HCT116 (cell line): ENCODE measurements at regions not wholly inside any gene's neighbourhood (a gene's known extent, or its start where the extent isn't known, plus 50 kb on each side); places are given as distances from the start of the nearest gene placed in this dataset.

Source experiments
- CBX3 ChIP-seq: IDR thresholded peaks from 2 replicates; pipeline ENCODE4 v1.6.1; 2012; ENCODE audit warnings: low read depth
- CEBPB ChIP-seq: IDR thresholded peaks from 2 replicates; pipeline ENCODE4 v1.6.1; 2012; ENCODE audit warnings: low read depth
- ELF1 ChIP-seq: IDR thresholded peaks from 2 replicates; pipeline ENCODE4 v1.6.1; 2012; ENCODE audit warnings: low read depth, borderline replicate concordance
- JUND ChIP-seq: IDR thresholded peaks from 2 replicates; pipeline ENCODE4 v1.6.1; 2012
- POLR2A ChIP-seq: IDR thresholded peaks from 2 replicates; pipeline ENCODE4 v1.7.0; 2011; ENCODE audit warnings: borderline replicate concordance; ENCODE audit not compliant: insufficient read depth, insufficient read length; ENCODE audit errors: extremely low read depth
- POLR2AphosphoS5 ChIP-seq: IDR thresholded peaks from 2 replicates; pipeline ENCODE4 v1.6.1; 2011; ENCODE audit warnings: mild to moderate bottlenecking, low read depth, low read length, moderate library complexity
- SIN3A ChIP-seq: IDR thresholded peaks from 2 replicates; pipeline ENCODE4 v1.6.1; 2012; ENCODE audit warnings: low read depth
- YY1 ChIP-seq: IDR thresholded peaks from 2 replicates; pipeline ENCODE4 v1.6.1; 2011; ENCODE audit warnings: low read length, low read depth, moderate library complexity, mild to moderate bottlenecking; ENCODE audit not compliant: insufficient replicate concordance; ENCODE audit errors: extremely low read depth
- ZFX ChIP-seq: fragments of 450-650 bp; IDR thresholded peaks from 2 replicates; pipeline ENCODE4 v1.6.1; 2017
- ZNF274 ChIP-seq: fragments of 200-500 bp; sonication (Bioruptor generic); IDR thresholded peaks from 2 replicates; pipeline ENCODE4 v1.6.1; 2014; ENCODE audit warnings: mild to moderate bottlenecking, low read depth, low read length, inconsistent platforms
- TF ChIP-seq, protein P1 (sequence below), 3 experiments: fragments of 200-600 bp in 1 of 3; sonication (generic) in 1 of 3; IDR thresholded peaks in 2 of 3; conservative IDR thresholded peaks in 1 of 3; 2 replicates each; pipeline ENCODE4 v1.5.1; 2012 to 2017; ENCODE audit warnings: low read depth in 2 of 3, low read length in 2 of 3, antibody characterized with exemption in 1 of 3, borderline replicate concordance in 1 of 3, control low read depth in 1 of 3, mild to moderate bottlenecking in 1 of 3, mixed read lengths in 1 of 3, mixed run types in 1 of 3, moderate library complexity in 1 of 3; ENCODE audit not compliant: insufficient read depth in 1 of 3
- TF ChIP-seq, protein P2 (sequence below): IDR thresholded peaks from 2 replicates; pipeline ENCODE4 v1.6.1; 2012
- TF ChIP-seq, protein P3 (sequence below): IDR thresholded peaks from 2 replicates; pipeline ENCODE4 v1.6.1; 2012; ENCODE audit warnings: low read depth

DNA sequence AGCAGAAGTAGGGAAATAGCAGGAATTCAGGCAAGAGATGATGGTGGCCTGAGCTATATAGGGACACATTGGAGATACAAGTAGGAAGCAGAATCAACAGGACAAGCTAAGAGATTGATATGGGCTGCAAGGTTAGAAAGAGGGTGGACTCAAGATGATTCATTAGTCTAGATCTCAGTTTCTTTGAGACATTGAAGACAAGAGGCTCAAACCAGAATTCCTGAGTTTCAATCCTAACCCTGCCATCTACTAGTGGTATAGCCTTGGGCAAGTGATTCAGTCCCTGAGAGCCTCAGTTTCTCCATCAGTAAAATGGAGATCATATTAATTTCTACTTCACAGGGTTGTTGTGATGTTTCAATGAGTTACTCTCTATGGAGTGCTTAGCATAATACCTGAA lies 53.1 kb upstream of the NAV2 start:
- TF ChIP-seq, protein P1, sequence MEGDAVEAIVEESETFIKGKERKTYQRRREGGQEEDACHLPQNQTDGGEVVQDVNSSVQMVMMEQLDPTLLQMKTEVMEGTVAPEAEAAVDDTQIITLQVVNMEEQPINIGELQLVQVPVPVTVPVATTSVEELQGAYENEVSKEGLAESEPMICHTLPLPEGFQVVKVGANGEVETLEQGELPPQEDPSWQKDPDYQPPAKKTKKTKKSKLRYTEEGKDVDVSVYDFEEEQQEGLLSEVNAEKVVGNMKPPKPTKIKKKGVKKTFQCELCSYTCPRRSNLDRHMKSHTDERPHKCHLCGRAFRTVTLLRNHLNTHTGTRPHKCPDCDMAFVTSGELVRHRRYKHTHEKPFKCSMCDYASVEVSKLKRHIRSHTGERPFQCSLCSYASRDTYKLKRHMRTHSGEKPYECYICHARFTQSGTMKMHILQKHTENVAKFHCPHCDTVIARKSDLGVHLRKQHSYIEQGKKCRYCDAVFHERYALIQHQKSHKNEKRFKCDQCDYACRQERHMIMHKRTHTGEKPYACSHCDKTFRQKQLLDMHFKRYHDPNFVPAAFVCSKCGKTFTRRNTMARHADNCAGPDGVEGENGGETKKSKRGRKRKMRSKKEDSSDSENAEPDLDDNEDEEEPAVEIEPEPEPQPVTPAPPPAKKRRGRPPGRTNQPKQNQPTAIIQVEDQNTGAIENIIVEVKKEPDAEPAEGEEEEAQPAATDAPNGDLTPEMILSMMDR (IDR thresholded peaks at IDR 0.05 in 2 of 3, conservative IDR thresholded peaks at IDR 0.05 in 1 of 3; ENCODE audit: borderline replicate concordance in 1 of 3, insufficient read depth in 1 of 3, low read depth in 2 of 3, low read length in 2 of 3), result no peak
- TF ChIP-seq CEBPB, result no peak
- no peak for TF ChIP-seq ZFX
- no peak for TF ChIP-seq POLR2A
- TF ChIP-seq, protein P2, sequence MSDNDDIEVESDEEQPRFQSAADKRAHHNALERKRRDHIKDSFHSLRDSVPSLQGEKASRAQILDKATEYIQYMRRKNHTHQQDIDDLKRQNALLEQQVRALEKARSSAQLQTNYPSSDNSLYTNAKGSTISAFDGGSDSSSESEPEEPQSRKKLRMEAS, result no peak
- TF ChIP-seq, protein P3, sequence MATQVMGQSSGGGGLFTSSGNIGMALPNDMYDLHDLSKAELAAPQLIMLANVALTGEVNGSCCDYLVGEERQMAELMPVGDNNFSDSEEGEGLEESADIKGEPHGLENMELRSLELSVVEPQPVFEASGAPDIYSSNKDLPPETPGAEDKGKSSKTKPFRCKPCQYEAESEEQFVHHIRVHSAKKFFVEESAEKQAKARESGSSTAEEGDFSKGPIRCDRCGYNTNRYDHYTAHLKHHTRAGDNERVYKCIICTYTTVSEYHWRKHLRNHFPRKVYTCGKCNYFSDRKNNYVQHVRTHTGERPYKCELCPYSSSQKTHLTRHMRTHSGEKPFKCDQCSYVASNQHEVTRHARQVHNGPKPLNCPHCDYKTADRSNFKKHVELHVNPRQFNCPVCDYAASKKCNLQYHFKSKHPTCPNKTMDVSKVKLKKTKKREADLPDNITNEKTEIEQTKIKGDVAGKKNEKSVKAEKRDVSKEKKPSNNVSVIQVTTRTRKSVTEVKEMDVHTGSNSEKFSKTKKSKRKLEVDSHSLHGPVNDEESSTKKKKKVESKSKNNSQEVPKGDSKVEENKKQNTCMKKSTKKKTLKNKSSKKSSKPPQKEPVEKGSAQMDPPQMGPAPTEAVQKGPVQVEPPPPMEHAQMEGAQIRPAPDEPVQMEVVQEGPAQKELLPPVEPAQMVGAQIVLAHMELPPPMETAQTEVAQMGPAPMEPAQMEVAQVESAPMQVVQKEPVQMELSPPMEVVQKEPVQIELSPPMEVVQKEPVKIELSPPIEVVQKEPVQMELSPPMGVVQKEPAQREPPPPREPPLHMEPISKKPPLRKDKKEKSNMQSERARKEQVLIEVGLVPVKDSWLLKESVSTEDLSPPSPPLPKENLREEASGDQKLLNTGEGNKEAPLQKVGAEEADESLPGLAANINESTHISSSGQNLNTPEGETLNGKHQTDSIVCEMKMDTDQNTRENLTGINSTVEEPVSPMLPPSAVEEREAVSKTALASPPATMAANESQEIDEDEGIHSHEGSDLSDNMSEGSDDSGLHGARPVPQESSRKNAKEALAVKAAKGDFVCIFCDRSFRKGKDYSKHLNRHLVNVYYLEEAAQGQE, result no peak
- TF ChIP-seq CBX3, result no peak
- TF ChIP-seq POLR2AphosphoS5, result no peak
- no peak for TF ChIP-seq YY1
- no peak for TF ChIP-seq ELF1
- TF ChIP-seq ZNF274, result no peak
- TF ChIP-seq JUND, result no peak
- no peak for TF ChIP-seq SIN3A
